AG04450 (cell line): ENCODE measurements at regions not wholly inside any gene's neighbourhood (a gene's known extent, or its start where the extent isn't known, plus 50 kb on each side); places are given as distances from the start of the nearest gene placed in this dataset.

Source experiments
- CTCF ChIA-PET: fragments of 300-600, 350-600 bp; formaldehyde crosslinking; extraction: SDS; loops from one replicate; lab custom pipeline; 2022; ENCODE audit warnings: antibody characterized with exemption, inconsistent platforms; lab: Charles Lee
- POLR2A ChIA-PET: fragments of 350-600 bp; formaldehyde crosslinking; extraction: SDS; loops from one replicate; lab custom pipeline; 2021; ENCODE audit warnings: antibody characterized with exemption, inconsistent platforms; lab: Yijun Ruan, JAX
- DNase-seq: peaks from one replicate; pipeline ENCODE4 v3.0.0-alpha.2; 2011; ENCODE audit warnings: low read depth, low spot score
- H3K27ac ChIP-seq: one replicate; pipeline ENCODE4 v1.5.1; 2012; ENCODE audit warnings: low read depth, low read length, control low read depth
- H3K27me3 ChIP-seq: one replicate; pipeline ENCODE4 v1.6.0; 2012; ENCODE audit warnings: low read length; ENCODE audit not compliant: control insufficient read depth, insufficient read depth
- H3K4me3 ChIP-seq: 2 replicates; pipeline ENCODE4 v1.5.1; 2011; ENCODE audit warnings: mild to moderate bottlenecking, low read depth, low read length, control low read depth
- H3K9me3 ChIP-seq: 2 replicates; pipeline ENCODE4 v1.5.1; 2012; ENCODE audit warnings: low read length; ENCODE audit not compliant: control insufficient read depth, insufficient read depth
- TF ChIP-seq, protein P1 (sequence below): IDR thresholded peaks from 2 replicates; pipeline ENCODE4 v1.5.1; 2011; ENCODE audit warnings: low read depth, low read length, control low read depth, inconsistent platforms

GRCh38 chr15:94747510-94747909 lies 516.1 kb downstream of the MCTP2 start:
- ChIA-PET CTCF (no interaction called here), POLR2A (no interaction called here)
- no peaks in the 10 kb centered on the region; the same call in 1 of the 2 replicates for H3K9me3 ChIP-seq
- TF ChIP-seq, protein P1, sequence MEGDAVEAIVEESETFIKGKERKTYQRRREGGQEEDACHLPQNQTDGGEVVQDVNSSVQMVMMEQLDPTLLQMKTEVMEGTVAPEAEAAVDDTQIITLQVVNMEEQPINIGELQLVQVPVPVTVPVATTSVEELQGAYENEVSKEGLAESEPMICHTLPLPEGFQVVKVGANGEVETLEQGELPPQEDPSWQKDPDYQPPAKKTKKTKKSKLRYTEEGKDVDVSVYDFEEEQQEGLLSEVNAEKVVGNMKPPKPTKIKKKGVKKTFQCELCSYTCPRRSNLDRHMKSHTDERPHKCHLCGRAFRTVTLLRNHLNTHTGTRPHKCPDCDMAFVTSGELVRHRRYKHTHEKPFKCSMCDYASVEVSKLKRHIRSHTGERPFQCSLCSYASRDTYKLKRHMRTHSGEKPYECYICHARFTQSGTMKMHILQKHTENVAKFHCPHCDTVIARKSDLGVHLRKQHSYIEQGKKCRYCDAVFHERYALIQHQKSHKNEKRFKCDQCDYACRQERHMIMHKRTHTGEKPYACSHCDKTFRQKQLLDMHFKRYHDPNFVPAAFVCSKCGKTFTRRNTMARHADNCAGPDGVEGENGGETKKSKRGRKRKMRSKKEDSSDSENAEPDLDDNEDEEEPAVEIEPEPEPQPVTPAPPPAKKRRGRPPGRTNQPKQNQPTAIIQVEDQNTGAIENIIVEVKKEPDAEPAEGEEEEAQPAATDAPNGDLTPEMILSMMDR = no peak
- DNase-seq = no peak
- no peaks in the 10 kb centered on the region for H3K27me3 ChIP-seq
- H3K4me3 ChIP-seq = no peak overlapping the region
- no peak overlapping the region for H3K27ac ChIP-seq

GRCh38 chr15:94749811-94750617 lies 518.7 kb downstream of the MCTP2 start:
- peak; percentile 6 for DNase-seq
- H3K27ac ChIP-seq = no peak overlapping the region
- TF ChIP-seq, protein P1 = no peak
- no peaks in the 10 kb centered on the region; the same call in 1 of the 2 replicates for H3K9me3 ChIP-seq
- no peak overlapping the region for H3K4me3 ChIP-seq
- ChIA-PET CTCF (no interaction called here), POLR2A (interaction anchor here (0.7 kb wide), 2 partner anchors 13 to 267 kb away, joined by 3 to 4 read pairs; no protein-coding TSS in a partner anchor)
- H3K27me3 ChIP-seq = no peaks in the 10 kb centered on the region

DNA sequence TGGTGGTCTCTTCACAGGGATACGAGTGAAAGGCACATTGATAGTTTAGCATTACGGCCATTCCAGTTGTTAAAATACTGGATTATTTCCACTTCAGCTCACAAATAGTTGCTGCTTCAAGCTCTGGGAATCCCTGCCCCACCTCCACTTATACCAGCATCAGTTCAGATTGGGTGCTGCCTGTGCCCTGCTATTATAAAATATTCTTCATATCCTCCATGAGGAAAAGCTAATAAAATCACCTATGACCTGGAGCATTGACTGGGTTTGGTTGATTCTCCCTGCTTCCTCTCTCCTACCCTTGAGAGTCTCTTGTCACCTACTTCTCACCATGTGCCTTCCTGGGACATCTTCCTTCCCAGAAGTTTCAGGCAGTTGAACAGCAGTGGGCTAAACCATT lies 529.0 kb downstream of the MCTP2 start:
- H3K27me3 ChIP-seq = no peaks in the 10 kb centered on the region
- no peak overlapping the region for H3K4me3 ChIP-seq
- TF ChIP-seq, protein P1 = no peak
- CTCF ChIA-PET = interaction anchor here (0.6 kb wide), 1 partner anchor 436 kb away, joined by 4 read pairs; no protein-coding TSS in a partner anchor
- no peaks in the 10 kb centered on the region for H3K9me3 ChIP-seq
- DNase-seq = no peak
- no peak overlapping the region for H3K27ac ChIP-seq
- POLR2A ChIA-PET = no interaction called here

DNA sequence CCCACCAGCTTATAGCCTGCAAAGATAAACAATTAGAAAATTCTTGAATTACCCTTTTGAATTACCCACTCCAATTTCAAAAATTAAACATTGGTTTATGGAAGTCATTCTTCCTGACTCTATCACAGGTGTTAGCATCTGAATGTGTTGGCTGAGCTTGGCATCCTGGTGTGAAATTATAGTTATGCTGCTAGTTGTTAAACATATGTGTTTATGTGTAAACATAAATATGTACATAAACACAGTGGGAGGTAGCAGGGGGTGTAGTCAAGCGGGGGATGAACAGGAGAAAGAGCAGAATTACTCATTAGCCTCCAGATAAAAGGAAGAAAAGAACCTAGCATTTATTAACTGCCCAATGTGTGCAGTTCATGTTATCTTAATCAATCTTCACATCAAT lies 530.2 kb downstream of the MCTP2 start:
- Histone ChIP-seq H3K27ac (no peak overlapping the region), H3K9me3 (no peaks in the 10 kb centered on the region), H3K27me3 (no peaks in the 10 kb centered on the region), H3K4me3 (no peak overlapping the region)
- TF ChIP-seq, protein P1 = no peak
- DNase-seq = no peak
- POLR2A ChIA-PET = no interaction called here
- CTCF ChIA-PET = no interaction called here

DNA sequence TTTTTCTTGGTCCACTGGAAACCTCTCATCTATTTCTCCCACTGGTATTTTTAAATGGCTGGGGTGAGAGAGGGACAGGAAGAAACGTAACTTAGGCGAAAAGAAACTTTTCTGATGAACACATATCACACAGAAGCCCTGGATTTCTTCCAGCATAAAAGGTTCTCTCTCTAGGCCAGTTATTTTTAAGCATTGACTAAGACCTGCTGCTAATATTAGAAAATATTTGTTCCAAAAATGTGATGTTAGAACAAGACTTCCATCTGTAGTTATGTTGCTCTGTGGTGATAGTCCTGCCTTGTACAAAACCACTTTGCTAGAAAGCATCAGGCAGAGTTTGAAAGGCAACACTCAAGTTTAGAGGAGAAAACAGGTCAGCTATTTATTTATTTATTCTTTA lies 537.7 kb downstream of the MCTP2 start:
- H3K27me3 ChIP-seq = no peaks in the 10 kb centered on the region
- ChIA-PET POLR2A (no interaction called here), CTCF (no interaction called here)
- H3K27ac ChIP-seq = no peak overlapping the region
- TF ChIP-seq, protein P1 = no peak
- DNase-seq = no peak
- H3K9me3 ChIP-seq = no peaks in the 10 kb centered on the region
- H3K4me3 ChIP-seq = no peak overlapping the region
